Omental fat pad (tissue), 3 donors: ENCODE measurements at regions not wholly inside any gene's neighbourhood (a gene's known extent, or its start where the extent isn't known, plus 50 kb on each side); places are given as distances from the start of the nearest gene placed in this dataset.

Experiments used
- ATAC-seq: fragments of 150-250 bp; one replicate; pipeline ENCODE4 v1.9.1; 2016; ENCODE audit warnings: mild to moderate bottlenecking, moderate library complexity; ENCODE audit not compliant: low FRiP score
- DNase-seq: peaks from one replicate; pipeline ENCODE4 v3.0.0-alpha.2; 2019; ENCODE audit warnings: low spot score
- TF ChIP-seq, protein P1 (sequence below), 3 donors: fragments of 450-650 bp; IDR thresholded peaks; one replicate each; pipeline ENCODE4 v1.5.1; 2016 to 2017; ENCODE audit warnings: antibody characterized with exemption in 3 of 3, mild to moderate bottlenecking in 3 of 3, moderate library complexity in 2 of 3

DNA sequence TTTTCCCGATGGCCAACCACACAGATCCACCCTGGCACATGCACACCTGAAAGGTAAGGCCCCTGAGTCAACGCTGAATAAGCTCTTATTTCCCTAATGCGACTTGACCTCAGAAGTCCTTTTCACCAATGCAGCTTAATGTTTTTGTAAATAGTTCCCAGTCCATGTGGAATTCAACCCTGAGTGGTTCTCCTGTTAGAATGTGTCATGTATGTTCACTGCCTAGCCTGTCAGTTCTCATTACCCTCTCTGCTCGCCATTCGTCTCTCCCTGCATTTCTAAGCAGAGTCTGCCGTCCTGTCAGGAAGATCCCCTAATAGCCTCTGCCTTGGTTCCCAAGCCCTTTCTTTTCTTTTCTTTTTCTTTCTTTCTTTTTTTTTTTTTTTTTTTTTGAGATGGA, 392.6 kb upstream of the SHH start:
- no peak for DNase-seq
- TF ChIP-seq, protein P1, sequence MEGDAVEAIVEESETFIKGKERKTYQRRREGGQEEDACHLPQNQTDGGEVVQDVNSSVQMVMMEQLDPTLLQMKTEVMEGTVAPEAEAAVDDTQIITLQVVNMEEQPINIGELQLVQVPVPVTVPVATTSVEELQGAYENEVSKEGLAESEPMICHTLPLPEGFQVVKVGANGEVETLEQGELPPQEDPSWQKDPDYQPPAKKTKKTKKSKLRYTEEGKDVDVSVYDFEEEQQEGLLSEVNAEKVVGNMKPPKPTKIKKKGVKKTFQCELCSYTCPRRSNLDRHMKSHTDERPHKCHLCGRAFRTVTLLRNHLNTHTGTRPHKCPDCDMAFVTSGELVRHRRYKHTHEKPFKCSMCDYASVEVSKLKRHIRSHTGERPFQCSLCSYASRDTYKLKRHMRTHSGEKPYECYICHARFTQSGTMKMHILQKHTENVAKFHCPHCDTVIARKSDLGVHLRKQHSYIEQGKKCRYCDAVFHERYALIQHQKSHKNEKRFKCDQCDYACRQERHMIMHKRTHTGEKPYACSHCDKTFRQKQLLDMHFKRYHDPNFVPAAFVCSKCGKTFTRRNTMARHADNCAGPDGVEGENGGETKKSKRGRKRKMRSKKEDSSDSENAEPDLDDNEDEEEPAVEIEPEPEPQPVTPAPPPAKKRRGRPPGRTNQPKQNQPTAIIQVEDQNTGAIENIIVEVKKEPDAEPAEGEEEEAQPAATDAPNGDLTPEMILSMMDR (IDR thresholded peaks at IDR 0.05): no peak
- ATAC-seq: no peak

DNA sequence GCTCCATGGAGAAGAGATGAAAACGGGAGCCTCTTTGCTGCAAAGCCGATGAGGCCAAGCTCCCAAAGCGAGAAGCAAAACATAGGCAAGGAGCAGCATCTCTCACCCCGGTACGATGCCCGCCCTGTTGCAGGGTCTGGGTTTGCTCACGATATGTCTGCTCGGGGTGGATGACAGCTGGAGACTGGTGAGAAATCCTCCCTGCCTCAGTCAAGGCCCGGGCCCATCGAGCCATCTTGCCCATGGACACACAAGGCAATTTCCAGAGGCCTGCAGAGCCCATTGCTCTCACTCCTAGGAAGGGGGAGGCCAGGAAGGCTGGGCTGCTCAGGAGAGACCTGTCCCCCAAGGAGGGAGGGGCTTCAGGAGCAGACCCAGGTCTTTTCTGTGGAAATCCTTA, 391.7 kb upstream of the SHH start:
- DNase-seq (no peak), ATAC-seq (no peak)
- TF ChIP-seq, protein P1 (IDR thresholded peaks at IDR 0.05): no peak

DNA sequence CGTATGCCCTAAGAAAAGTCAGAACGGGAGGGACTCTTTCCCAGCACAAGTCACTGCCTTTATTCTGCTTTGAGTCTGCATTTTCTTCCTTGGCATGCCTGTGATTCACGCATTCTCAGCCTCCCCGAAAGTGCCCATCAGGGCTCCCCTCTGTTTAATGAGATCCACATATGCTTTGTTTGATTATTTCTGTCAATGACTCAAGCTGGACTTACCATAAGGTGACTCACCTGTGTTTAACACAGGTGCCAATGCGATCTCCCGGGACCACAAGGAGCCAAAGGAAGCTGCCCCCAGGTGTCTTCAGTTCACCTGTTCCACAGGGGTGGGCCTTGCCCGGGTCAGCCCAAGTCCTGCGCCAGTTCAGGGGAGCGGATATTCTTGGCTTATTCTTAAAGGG, 386.0 kb upstream of the SHH start:
- ATAC-seq (no peak), DNase-seq (no peak)
- TF ChIP-seq, protein P1 (IDR thresholded peaks at IDR 0.05): no peak

DNA sequence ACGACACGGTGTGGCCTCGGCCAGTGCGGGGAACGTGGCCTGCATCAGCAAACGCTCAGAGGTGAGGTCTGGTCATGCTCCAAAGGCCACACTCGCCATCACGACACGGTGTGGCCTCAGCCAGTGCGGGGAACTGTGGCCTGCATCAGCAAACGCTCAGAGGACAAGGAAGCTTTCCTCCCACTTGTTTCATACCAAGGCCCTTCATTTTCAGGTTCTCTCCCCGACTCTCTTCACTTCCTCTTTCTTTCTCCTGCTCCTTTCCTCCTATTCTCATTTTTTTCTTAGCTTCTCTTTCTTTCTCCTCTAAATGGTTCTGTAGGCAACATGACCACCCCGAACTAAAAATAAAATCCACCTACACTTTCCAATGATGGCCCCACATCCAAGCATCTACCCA, 384.4 kb upstream of the SHH start:
- DNase-seq (no peak), ATAC-seq (no peak)
- TF ChIP-seq, protein P1 (IDR thresholded peaks at IDR 0.05): no peak

DNA sequence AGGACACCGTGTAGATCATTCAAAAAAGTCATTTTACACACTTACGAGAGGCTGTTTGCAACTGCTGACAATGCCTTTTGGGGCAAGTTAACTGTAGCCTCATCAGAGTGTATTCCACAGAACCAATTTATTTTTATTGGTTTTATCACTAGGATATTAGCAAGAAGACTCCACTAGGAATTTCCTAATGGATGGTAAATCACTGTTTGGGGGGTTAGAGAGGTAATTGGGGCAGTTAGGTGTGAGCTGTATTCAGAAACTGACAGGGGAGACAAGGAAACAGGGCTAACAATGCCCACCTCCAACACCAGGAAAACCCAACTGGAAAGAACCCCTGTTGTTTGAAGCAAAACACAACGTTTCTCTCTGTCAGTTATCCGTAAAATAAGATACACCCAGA, 383.0 kb upstream of the SHH start:
- ATAC-seq (no peak), DNase-seq (no peak)
- TF ChIP-seq, protein P1 (IDR thresholded peaks at IDR 0.05): no peak

DNA sequence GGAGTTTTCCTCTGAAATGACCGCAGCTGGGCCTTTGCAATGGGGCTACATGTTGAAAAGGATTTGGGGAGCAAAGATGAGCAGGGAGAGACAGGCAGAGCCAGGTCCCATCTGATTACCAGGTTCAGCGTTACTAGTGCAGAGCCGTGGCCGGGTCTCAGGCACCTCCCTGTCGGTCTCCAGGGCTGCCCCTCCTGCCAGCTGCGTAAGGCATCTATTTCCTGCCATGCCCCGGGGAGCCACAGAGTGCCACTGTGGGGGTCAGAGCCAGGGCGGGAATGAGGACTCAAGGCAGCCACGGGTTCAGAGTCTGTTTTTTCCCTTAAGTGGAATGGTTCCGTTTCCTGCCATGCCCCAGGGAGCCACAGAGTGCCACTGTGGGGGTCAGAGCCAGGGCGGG, 382.6 kb upstream of the SHH start:
- ATAC-seq: no peak
- no peak for DNase-seq
- TF ChIP-seq, protein P1 (IDR thresholded peaks at IDR 0.05): no peak

DNA sequence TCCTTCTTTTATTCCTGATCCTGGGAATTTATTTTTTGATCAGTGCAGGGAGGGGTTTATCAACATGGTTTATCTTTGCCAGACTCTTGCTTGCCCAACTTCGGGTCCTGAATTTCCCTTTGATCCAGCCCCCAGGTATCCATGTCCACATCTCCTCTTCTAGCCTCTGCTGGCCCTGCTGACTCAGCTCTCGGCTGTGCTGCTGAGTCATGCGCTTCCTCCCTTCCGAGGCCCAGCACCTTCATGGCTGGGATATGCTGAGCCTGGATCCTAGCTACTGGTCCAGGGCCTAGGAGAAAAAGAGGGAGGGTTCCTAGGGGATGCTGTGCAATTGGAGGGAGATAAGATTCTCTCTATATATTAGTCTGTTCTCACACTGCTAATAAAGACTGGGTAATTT, 380.7 kb upstream of the SHH start:
- TF ChIP-seq, protein P1 (IDR thresholded peaks at IDR 0.05): no peak
- no peak for ATAC-seq
- DNase-seq: no peak
